ENCODE measurements at regions not wholly inside any gene's neighbourhood (a gene's known extent, or its start where the extent isn't known, plus 50 kb on each side); places are given as distances from the start of the nearest gene placed in this dataset.

DNA sequence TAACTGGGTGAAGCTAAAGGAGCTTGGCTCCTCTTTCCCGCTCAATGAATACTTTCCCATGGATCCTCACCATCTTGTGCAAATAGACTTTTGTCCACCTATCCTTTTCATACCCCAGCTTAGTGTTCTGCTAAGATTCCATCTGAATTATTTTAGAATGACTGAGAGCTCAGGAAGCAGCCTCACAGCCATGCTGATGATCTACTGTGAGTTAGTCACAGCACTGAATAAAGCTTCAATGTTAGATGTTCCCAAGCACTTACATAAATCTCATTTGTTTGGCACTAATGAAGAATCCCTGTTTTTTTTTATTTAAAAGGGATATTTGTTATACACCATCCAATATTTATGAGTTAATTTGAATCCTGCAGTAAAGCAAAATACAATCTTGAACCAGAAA, 317.6 kb upstream of the TRPC7 start:
- DNase-seq: no peak

DNA sequence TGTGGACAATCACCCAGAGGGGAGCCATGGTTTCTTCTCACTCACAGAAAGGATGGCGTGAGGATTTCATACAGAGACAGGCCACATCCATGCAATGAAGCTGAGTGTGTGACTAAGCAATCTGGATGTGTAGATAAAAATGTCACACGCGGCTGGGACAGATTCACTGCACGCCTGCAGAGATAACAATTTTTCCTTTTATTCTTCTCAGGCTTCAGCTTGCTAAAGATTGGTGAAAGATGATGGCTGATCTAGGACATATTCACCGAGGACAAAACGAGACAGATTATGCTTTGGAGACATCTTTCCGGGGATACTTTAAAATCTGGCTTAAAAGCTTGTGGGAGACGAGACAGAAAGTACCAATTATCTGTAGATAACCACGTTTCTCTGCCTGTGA, 313.9 kb upstream of the TRPC7 start:
- no peak for DNase-seq

DNA sequence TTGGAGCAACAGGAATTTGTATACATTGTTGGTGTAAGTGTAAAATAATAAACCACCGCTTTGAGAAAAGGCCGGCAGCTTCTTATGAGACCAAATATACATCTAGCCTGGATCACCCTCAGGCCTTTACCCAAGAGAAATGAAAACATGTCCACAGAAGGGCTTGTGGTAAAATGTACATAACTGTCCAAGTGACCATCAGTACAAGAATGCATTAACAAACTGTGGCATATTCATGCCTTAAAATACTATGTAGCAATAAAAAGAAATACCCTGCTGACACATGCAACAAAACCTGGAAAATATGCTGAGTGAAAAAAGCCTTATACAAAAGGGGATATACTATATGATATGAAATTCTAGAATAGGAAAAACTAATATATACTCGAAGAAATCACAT, 311.9 kb upstream of the TRPC7 start:
- DNase-seq: no peak

DNA sequence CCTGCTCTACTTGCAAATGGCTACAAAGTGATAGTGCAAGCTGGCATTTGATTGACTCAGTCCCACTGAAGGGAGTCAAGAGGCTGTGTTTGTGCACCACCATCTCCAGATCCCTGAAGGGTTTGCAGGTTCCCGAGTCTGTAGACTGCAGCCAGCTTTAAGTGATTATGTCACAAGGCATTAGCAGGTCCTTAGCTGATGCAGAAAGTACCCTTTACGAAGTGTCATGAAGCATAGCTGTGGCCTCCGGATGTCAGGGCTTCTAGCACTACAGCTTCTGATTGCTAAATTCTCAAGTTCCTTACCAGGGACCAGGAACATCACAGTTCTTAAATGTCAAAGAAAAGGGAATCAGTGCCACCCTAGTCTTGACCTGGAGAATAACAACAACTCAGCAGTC, 311.3 kb upstream of the TRPC7 start:
- no peak for DNase-seq

DNA sequence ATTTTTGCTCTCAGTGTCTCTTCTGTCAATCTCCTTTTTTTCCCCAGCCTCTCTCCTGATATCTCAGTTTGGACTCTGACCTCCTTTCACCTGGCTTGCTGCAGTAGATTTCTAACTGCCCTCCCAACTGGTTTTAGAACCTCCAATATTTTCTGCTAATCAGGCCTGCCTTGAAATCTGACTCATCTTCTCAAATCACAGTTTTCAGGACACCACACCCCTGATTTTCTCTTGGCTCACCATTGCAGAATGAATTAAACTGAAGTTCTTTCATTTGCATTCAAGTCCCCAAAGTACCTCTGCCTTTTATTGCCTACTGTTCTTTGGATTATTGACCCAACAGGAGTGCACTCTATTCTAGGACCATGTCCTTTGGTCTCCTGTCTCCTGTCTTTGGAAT, 310.4 kb upstream of the TRPC7 start:
- DNase-seq: no peak

DNA sequence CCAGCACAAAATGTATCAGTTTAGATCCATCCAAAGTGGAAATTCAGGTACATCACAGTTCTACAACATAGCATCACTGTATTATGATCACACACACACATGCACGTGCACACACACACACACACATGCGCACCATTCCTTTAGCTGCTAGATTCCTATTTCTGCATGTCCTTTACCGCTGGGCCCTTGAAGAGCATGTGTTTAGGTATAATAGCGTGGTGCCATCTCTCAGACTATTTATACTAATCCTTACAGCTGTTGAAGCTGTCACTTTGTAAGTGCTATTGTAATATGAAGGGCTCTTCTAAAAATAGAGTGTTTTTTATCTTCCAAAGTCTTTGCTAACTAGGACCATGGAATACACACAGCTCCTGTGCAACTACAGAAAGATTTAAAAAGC, 308.8 kb upstream of the TRPC7 start:
- no peak for DNase-seq

DNA sequence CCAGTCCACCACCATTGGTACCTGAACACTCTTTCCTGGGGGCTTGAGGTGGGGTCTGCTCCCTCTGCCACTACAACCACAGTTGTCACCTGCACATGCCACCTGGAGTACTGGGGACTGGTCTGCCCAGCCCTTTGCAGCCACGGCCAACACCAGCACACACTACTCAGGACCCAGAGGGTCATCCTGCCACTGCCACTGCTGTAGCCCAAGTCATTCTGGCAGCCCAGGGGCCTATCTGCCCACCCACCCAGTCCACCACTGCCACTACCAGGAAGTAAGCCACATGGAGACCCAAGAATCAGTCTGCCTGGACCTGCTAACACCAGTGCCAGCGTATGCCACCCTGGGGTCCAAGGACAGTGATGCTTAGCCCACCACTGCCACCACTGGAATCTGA, 302.4 kb upstream of the TRPC7 start:
- DNase-seq: no peak

DNA sequence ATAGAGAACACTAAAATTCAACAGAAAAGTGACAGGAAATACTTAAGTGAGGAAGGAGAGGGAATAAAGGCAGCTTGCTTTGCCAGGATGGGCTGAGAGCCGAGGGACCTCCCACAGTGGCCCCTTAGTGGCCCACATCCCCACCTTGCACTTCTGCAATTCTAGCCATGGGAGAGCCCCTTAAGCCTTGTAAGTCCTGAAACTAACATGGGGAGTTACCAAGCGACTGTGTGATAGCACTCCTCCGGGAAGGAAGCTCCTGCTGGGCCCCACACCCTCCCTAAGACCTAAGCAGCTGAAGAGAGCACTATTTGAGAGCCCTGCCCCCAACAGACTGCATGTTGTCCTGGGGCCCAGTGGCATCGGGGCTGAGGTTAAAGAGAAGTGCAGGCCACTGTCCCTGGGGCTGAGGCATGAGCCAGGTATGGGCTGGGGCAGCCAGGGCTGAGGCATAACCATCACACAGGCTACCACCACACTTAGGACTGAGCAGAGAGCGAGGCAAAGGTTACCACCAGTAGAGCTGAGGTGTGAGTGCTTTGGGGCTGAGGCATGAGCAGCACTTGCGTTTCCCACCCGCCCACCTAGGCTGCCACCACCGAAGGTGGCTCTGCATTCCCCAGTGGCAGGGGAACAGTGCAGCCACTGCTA, 301.8 kb upstream of the TRPC7 start:
- no peak for DNase-seq

DNA sequence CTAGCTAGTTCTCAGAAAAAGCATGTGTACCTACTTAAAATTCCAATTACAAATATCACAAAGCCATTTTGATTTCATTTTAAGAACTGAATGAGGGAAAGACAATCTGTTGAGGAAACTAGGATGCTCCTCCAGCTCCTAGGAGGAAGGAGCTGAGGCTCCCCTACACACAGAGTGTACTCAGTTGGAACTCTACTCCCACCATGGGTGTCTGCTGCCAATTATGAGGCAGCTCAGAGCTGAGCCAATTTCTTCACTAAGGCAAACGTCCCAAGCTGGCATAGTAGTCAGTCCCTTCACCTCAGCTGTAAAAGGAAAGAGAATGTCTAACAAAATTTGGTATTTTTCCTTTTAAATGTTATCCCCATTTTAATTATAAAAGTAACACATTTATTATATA, 300.0 kb upstream of the TRPC7 start:
- no peak for DNase-seq

DNA sequence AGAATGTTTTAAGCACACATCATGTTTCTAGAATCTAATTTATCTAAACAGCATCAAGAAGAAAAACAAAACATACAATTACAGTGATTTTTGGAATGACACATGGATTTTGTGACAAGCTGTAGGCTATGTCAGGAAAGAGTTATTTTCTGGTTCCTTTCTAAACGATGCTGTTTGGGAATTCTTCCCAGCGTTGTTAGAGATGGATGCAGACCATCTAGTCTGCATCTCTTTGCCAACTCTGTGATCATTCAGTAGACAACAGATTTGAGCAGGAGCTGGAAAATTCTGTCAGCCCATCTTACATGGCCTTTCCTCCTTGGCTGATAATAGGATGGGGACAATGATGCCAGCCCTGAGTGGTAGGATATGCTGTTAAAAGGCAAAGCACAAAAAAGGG, 295.7 kb upstream of the TRPC7 start:
- DNase-seq: no peak

DNA sequence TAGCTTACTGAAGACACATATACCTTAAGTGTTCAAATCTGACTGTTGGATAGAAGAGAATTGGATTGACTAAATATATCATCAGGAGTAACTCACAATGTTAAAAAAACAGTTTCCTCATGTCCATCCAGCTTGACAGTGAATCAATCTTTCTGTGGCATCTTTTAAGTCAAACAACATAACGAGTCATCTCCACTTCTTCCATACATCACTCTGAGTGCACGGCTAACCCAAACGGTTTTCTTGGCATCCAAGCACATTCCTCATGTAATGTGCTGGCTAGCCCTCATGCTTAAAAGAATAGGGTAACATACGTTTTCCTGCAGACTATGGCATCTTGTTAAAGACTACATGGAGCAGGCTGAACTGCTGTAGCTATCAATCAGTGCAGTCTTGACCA, 291.5 kb upstream of the TRPC7 start:
- DNase-seq: no peak

DNA sequence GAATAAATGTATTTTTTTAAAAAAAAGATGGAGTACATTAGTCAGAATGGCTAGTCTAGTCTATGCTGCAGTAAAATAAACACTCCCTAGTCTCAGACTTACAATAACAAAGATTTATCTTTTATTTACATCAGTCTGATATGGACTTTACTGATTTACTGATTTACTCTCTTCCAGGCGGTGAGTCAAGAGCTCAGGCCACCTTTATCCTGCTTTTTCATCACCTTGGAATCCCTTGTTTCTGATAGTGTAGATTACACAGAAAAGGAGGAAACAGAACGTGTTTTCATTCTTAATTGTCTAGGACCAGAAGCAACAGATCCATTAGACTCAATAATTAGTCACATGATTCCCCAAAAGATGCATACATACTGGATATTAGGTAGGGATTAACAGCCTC, 290.1 kb upstream of the TRPC7 start:
- no peak for DNase-seq

DNA sequence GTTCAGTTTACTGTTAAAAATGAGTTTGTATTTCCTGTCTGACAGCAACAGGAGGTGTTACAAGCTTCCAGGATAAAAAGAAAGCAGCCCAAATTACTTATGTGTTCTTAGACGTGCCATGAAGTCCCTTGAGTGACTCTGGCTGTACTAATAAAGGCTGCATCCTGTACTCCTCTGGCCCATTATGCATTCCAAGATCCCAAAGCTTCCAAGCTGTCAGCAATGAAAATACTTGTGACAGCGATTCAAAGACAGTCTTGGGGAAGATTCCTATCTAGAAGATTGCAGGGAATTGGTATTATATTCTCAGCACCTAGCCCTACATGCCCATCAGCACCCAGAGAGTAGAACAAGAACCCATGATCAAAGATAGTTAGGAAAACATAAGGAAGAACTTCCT, 281.6 kb upstream of the TRPC7 start:
- DNase-seq: no peak

DNA sequence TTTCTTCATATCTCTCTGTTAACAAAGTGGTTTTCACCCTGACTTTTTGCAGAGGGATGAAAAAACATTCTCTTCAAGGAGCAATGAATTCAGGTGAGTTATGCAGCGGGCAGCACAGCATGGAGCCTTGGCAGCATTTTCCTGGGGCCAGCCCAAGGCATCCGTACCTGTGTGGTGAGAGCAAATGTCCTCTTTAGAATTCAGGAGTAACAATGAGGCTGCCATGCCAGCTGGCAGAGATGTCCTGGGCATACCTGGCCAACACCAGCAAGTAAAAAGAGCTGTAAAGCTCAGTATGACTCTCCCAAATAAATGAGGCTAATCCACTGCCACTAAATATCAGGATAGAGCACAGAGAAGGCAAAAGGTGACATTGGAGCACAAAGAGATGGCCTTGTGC, 277.6 kb upstream of the TRPC7 start:
- DNase-seq: no peak

DNA sequence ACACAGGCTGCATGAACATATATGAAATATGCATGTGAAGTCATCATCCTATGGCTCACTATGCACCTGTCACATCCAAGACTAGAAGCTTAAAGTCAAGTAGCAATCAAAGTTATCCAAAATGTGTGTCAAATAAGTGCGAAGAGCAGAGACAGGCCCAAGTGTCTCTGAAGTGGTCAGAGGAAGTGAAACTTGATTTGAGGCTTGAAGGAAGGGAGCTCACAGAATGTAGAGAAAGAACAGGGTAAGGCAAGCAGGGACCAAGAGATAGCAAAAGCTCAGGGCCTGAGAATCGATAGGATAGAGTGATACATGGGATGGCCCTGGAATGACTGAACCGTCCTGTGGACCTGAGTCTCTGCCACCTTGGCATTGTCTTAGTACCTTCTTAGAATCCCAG, 274.3 kb upstream of the TRPC7 start:
- no peak for DNase-seq

DNA sequence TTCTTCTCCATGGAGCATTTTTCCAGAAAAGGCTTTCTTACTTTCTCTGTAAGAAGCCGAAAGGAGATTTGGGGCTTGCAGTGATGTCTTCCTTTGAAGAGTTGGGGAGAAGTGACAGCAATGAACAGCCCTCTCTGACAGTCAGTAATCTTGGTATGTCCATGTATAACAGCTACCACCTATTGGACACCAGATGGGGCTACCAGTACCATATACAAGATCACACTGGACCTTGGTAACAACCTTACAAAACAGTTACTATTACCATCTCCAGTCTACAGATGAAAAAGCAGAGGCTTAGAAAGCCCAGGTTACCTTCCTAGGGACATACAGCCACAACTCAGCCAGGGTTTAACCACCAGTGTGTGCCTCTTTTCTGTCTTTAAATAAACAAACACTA, 272.7 kb upstream of the TRPC7 start:
- no peak for DNase-seq

DNA sequence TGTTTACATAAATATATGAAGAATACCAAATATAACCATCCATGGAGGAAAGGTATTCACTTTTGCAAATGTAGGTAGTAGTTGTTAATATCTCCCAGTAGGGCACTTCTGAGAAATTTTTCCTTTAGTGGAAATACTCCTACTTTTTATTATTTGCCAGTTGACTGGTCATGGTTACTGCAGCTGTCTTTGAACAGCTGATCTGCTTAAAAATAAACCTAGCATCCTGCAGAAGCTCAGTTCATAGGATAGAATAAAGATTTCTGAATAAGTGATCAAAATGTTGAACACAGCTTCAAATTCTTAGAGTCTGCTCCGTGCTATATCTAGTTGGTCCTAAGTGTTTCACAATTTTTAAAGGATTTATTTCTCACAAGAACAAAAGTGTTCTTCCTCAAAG, 270.7 kb upstream of the TRPC7 start:
- no peak for DNase-seq

DNA sequence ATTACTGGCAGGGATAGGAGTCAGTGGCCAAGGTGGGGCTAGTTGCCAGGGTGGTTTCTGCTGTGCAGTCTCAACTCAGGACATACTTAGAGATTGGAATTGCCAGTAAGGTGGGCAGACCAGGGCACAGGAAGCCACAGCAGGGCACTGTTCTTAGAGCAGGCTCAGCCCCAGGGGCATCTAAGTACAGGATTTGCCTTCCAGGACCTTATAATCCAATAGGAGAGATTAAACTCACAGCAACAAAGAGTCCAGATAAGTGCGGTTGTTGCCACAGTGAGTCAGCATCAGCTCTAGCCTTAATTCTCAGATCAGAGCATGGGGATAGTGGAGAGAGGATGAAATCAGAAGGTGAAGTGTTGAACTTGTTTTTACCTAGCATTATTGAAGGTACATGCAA, 265.8 kb upstream of the TRPC7 start:
- DNase-seq: no peak

DNA sequence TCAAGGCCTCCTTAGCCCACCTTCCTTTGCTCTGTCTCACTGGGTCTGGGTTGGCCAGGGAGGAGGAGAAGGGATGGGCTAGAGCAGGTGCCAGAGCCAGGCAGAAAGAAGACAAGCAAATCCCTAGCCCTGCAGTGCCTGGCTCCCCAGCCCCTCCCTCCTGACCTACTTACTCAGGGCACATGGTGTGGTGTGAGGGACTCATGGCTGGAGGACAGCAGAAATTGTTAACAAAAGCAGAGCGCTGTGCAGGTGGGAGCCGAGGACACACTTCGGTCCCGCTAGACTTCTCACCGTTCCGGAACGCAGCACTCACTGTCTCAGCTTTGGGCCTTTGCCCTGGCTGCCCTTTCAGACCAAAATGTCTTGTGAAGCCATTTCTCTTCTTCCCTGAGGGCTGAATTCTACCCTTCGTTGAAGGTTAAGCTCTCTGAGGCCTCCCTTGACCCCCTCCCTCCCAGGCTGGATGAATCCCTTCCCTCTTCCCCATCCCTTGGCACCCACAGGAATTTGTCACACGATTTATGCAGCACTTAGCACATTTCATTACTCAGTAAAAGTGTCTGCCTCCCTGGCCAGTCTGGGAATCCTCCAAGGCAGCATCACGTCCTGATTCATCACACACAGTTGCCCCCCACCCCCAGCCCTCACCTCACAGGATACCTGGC, 263.9 kb upstream of the TRPC7 start:
- no peak for DNase-seq

DNA sequence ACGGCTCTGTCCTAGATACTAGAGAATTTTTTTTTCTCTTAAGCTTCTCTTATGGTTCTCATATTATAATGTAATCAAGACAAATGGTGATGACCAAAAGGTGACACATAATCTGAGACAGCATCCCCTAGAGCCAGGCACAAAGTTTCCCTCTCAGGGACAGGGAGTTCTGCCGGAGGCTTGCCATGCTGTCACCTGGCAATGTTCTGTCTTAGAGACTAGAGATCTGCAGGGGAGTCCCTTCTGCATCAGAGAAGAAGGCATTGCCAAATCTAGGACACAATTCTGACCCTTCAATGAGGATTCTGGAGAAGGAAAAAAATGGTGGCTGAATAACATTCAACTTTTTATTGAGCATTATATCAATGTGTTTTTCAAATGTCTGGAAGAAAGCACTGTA, 261.2 kb upstream of the TRPC7 start:
- no peak for DNase-seq

DNA sequence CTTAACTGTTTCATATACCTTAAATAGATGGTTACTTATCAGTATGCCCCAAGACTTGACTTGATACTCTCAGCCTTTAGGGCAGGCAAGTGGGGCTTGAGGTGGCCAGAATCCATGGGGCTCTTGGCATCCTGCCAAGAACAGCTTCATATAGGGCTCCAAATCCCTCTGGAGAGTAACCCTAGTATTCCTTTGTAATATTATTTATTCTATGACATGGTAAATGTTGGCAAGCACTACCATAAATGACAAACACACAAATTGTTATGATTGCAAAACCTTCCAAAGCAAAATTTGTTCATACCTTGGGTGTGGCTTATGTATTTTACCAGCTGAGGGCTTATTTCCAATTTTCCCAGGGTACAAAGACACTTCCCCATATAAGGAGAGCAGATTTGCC, 257.4 kb upstream of the TRPC7 start:
- DNase-seq: no peak

DNA sequence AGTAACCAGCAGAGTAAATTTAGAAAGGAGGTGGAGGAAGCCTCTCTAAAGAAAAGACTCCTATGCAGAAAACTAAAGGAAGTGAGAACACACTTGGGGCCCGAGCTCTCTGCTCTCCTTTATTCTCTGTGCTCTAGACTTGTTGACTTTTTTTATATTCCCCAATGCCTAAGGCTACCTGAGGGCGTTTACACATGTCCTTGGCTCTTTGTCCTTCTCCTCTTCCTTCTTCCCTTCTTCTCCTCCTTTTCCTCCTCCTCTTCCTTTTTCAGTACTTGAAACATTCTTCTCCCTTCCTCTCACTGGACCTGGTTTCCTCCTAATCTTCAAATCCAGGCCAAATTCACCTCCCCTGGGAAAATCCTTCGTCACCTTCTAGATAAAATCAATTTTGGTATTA, 256.4 kb upstream of the TRPC7 start:
- no peak for DNase-seq

DNA sequence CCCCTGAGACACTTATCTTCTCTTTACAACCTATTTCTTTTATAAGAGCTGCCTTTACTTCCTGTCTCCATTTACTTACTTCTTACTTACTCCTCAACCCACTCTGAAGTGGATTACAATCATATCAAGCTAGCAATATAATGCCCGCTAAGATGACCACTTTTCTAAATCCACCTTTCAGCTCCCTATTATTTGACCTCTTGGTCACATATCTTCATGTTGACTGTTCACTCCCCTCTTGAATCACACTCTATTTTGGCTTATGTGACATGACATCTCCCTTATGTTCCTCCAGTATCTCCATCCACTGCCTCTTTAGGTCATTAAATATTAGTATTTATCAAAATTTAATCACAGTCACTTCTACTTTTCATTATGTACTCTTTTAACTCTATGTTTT, 255.3 kb upstream of the TRPC7 start:
- DNase-seq: no peak

DNA sequence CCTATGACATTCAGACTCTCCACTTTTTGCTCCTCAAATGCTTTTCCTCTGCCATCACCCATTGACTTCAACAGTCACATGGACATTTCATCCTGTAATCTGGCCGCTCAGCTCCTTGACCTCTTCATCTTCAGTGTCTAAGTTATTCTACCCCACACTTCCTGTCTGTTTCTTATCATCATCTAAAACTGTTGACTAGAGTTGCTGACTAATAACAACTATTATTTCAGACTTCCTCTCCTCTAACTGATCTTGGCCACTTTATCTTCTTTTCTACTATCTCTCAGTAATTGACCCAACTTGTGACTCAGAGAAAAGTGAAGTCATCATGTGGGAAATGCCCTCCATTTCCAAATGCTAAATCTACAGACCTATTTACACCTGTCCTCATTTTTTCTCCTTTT, 254.7 kb upstream of the TRPC7 start:
- no peak for DNase-seq

DNA sequence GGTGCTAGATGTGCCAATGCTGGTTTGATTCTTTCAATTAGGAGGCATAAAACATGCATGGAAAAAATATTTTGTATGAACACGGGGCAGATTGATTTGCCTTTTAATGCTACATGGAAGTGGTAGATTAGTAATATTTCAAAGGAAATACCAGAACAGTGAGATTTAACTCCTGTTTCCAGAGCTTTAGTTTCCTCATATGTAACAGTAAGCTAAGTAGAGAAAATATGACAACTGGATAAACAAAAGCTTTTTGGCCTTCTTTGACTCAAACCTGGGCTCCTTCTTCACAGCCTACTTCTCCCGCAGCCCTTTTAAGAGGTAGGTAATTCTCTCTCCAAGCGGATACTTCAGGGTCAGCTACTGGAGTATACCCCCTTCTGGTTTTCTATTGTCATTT, 254.2 kb upstream of the TRPC7 start:
- no peak for DNase-seq

All from activated gamma-delta T cell treated with Interleukin-2 at 50 U/mL for 16 hours (primary cell).